HG03060 (cell line): ENCODE measurements at regions not wholly inside any gene's neighbourhood (a gene's known extent, or its start where the extent isn't known, plus 50 kb on each side); places are given as distances from the start of the nearest gene placed in this dataset.
A peak's percentile ranks its signal among the peaks of the same experiment; 100 is the strongest.

Source experiments
- ATAC-seq: cut with Tn5 transposase; IDR thresholded peaks from one replicate; pipeline ENCODE4 v1.9.1; 2021; ENCODE audit warnings: low read depth, moderate number of reproducible peaks; ENCODE audit not compliant: unreplicated experiment

- no peak for ATAC-seq
These were observed 225.5 kb upstream of the MARCKS start for GRCh38 chr6:113631666-113632065.

GRCh38 chr6:113632220-113632864 lies 224.8 kb upstream of the MARCKS start:
- peak; percentile 25 for ATAC-seq

- ATAC-seq: no peak
These were observed 223.5 kb upstream of the MARCKS start for GRCh38 chr6:113633638-113634037.

- peak; percentile 23 for ATAC-seq
These were observed 222.6 kb upstream of the MARCKS start for GRCh38 chr6:113634352-113635163.

GRCh38 chr6:113635222-113635986 lies 221.7 kb upstream of the MARCKS start:
- no peak for ATAC-seq

- no peak for ATAC-seq
These were observed 220.8 kb upstream of the MARCKS start for GRCh38 chr6:113636357-113636824.

GRCh38 chr6:113640051-113640450 lies 217.1 kb upstream of the MARCKS start:
- no peak for ATAC-seq

- no peak for ATAC-seq
These were observed 215.0 kb upstream of the MARCKS start for GRCh38 chr6:113642001-113642713.

GRCh38 chr6:113642714-113643406 lies 214.3 kb upstream of the MARCKS start:
- ATAC-seq: peak; percentile 89

- no peak for ATAC-seq
These were observed 213.8 kb upstream of the MARCKS start for GRCh38 chr6:113643407-113643770.

GRCh38 chr6:113644861-113645575 lies 212.1 kb upstream of the MARCKS start:
- no peak for ATAC-seq

GRCh38 chr6:113645576-113645970 lies 211.6 kb upstream of the MARCKS start:
- ATAC-seq: no peak

GRCh38 chr6:113645986-113646385 lies 211.2 kb upstream of the MARCKS start:
- ATAC-seq: no peak

- no peak for ATAC-seq
These were observed 210.4 kb upstream of the MARCKS start for GRCh38 chr6:113646701-113647100.

GRCh38 chr6:113647143-113647889 lies 209.8 kb upstream of the MARCKS start:
- peak; percentile 20 for ATAC-seq

- ATAC-seq: no peak
These were observed 208.4 kb upstream of the MARCKS start for GRCh38 chr6:113648698-113649097.

- ATAC-seq: no peak
These were observed 207.9 kb upstream of the MARCKS start for GRCh38 chr6:113649276-113649675.

GRCh38 chr6:113649880-113650609 lies 207.1 kb upstream of the MARCKS start:
- no peak for ATAC-seq
